SK-N-SH (cell line): ENCODE measurements at regions not wholly inside any gene's neighbourhood (a gene's known extent, or its start where the extent isn't known, plus 50 kb on each side); places are given as distances from the start of the nearest gene placed in this dataset.

ENCODE experiments used
- CTCF ChIA-PET: fragments of 300-600, 350-600 bp; formaldehyde crosslinking; extraction: SDS; loops from one replicate; lab custom pipeline; 2021; lab: Yijun Ruan, JAX
- POLR2A ChIA-PET: fragments of 350-600 bp; sonication (Branson Sonifier 250); formaldehyde crosslinking; extraction: SDS; loops from one replicate; lab custom pipeline; 2020; ENCODE audit warnings: antibody characterized with exemption, inconsistent platforms; lab: Yijun Ruan, JAX
- DNase-seq: peaks from one replicate; pipeline ENCODE4 v3.0.0; 2012
- H2AFZ ChIP-seq: fragments of 200-600 bp; sonication (generic); 2 replicates; pipeline ENCODE4 v1.8.1; 2016; ENCODE audit warnings: antibody characterized with exemption, mild to moderate bottlenecking, low read depth
- H3F3A ChIP-seq: fragments of 200-600 bp; sonication (generic); replicated peaks from 2 replicates; pipeline ENCODE3; 2016; ENCODE audit warnings: antibody characterized with exemption, mild to moderate bottlenecking; ENCODE audit not compliant: insufficient read depth
- H3K27ac ChIP-seq, 2 experiments: fragments of 200-500 bp in 1 of 2; fragments of 200-600 bp in 1 of 2; sonication (Bioruptor generic) in 1 of 2; sonication (generic), shearing (Covaris generic) in 1 of 2; 2 replicates each; pipeline versions ENCODE4 v1.5.1 to v1.6.1; 2014 to 2016; ENCODE audit warnings: low read depth in 2 of 2, inconsistent platforms in 1 of 2, low read length in 1 of 2, mild to moderate bottlenecking in 1 of 2, mixed read lengths in 1 of 2
- H3K27me3 ChIP-seq: fragments of 200-600 bp; sonication (generic), shearing (Covaris generic); 2 replicates; pipeline ENCODE4 v1.6.1; 2016; ENCODE audit warnings: mixed run types; ENCODE audit not compliant: insufficient read depth
- H3K36me3 ChIP-seq, 2 experiments: fragments of 200-500 bp in 1 of 2; fragments of 200-600 bp in 1 of 2; sonication (Bioruptor generic) in 1 of 2; sonication (generic) in 1 of 2; replicated peaks in 1 of 2; 2 replicates each; pipeline versions ENCODE3 to v1.5.1; 2014 to 2016; ENCODE audit warnings: low read length in 1 of 2, mild to moderate bottlenecking in 1 of 2; ENCODE audit not compliant: insufficient read depth in 2 of 2, control insufficient read depth in 1 of 2
- H3K4me1 ChIP-seq, 2 experiments: fragments of 200-500 bp in 1 of 2; fragments of 200-600 bp in 1 of 2; sonication (Bioruptor generic) in 1 of 2; sonication (generic), shearing (Covaris generic) in 1 of 2; 2 replicates each; pipeline versions ENCODE4 v1.5.1 to v1.6.1; 2014 to 2016; ENCODE audit warnings: low read depth in 1 of 2, low read length in 1 of 2, mixed run types in 1 of 2; ENCODE audit not compliant: insufficient read depth in 2 of 2, control insufficient read depth in 1 of 2
- H3K4me2 ChIP-seq: fragments of 200-600 bp; sonication (generic), shearing (Covaris generic); 2 replicates; pipeline ENCODE4 v1.6.1; 2017; ENCODE audit warnings: mixed run types
- H3K4me3 ChIP-seq, 2 experiments: fragments of 200-500 bp in 1 of 2; fragments of 200-600 bp in 1 of 2; sonication (Bioruptor generic) in 1 of 2; sonication (generic), shearing (Covaris generic) in 1 of 2; 2 replicates each; pipeline versions ENCODE4 v1.5.1 to v1.8.1; 2014 to 2016; ENCODE audit warnings: low read depth in 2 of 2, inconsistent platforms in 1 of 2, low read length in 1 of 2, mild to moderate bottlenecking in 1 of 2, mixed read lengths in 1 of 2, moderate library complexity in 1 of 2
- H3K79me2 ChIP-seq: fragments of 200-600 bp; sonication (generic); 2 replicates; pipeline ENCODE4 v1.8.1; 2017; ENCODE audit warnings: mild to moderate bottlenecking; ENCODE audit not compliant: insufficient read depth
- H3K9ac ChIP-seq: fragments of 200-600 bp; sonication (generic); 2 replicates; pipeline ENCODE4 v1.6.1; 2017; ENCODE audit warnings: mixed run types
- H3K9me2 ChIP-seq: fragments of 200-600 bp; sonication (generic); 2 replicates; pipeline ENCODE4 v1.6.1; 2017; ENCODE audit warnings: mixed run types
- H3K9me3 ChIP-seq: fragments of 200-600 bp; sonication (generic); 2 replicates; pipeline ENCODE4 v1.6.1; 2017; ENCODE audit warnings: mixed run types, mild to moderate bottlenecking, moderate library complexity
- H4K20me1 ChIP-seq: fragments of 200-600 bp; sonication (generic); 2 replicates; pipeline ENCODE4 v1.6.1; 2017; ENCODE audit warnings: mild to moderate bottlenecking, mixed run types; ENCODE audit not compliant: insufficient read depth
- ELF1 ChIP-seq: IDR thresholded peaks from 2 replicates; pipeline ENCODE4 v1.4.0; 2012
- EP300 ChIP-seq, 2 experiments: IDR thresholded peaks; 2 replicates each; pipeline versions ENCODE4 v1.4.0 to v1.6.1; 2012; ENCODE audit warnings: borderline replicate concordance in 1 of 2, low read depth in 1 of 2, low read length in 1 of 2
- EZH2phosphoT487 ChIP-seq: fragments of 200-600 bp; sonication (generic); IDR thresholded peaks from 2 replicates; pipeline ENCODE4 v1.6.1; 2017; ENCODE audit warnings: low read depth, mixed run types, mild to moderate bottlenecking, antibody characterized with exemption, moderate library complexity, borderline replicate concordance
- FOSL2 ChIP-seq: IDR thresholded peaks from 2 replicates; pipeline ENCODE4 v1.4.0; 2012; ENCODE audit warnings: low read depth, mild to moderate bottlenecking, moderate library complexity, borderline replicate concordance
- FOXJ3 ChIP-seq: sonication (generic); formaldehyde crosslinking; IDR thresholded peaks from 2 replicates; pipeline ENCODE4 v1.5.1; 2020; ENCODE audit warnings: mild to moderate bottlenecking, missing genetic modification reagents
- GABPA ChIP-seq: IDR thresholded peaks from 2 replicates; pipeline ENCODE4 v1.4.0; 2012; ENCODE audit warnings: low read depth, mild to moderate bottlenecking
- JUND ChIP-seq: IDR thresholded peaks from 2 replicates; pipeline ENCODE4 v1.4.0; 2012
- MXI1 ChIP-seq: IDR thresholded peaks from 2 replicates; pipeline ENCODE4 v1.6.1; 2012; ENCODE audit warnings: mild to moderate bottlenecking, low read depth, low read length, improper control_type of control experiment
- NFIC ChIP-seq: IDR thresholded peaks from 2 replicates; pipeline ENCODE4 v1.4.0; 2012; ENCODE audit warnings: borderline replicate concordance
- NRF1 ChIP-seq: IDR thresholded peaks from 2 replicates; pipeline ENCODE4 v1.6.1; 2012; ENCODE audit warnings: low read depth, mild to moderate bottlenecking, low read length
- POLR2AphosphoS5 ChIP-seq: IDR thresholded peaks from 2 replicates; pipeline ENCODE4 v1.6.1; 2012; ENCODE audit warnings: low read depth, low read length
- RFX5 ChIP-seq: IDR thresholded peaks from 2 replicates; pipeline ENCODE4 v1.6.1; 2012; ENCODE audit warnings: mild to moderate bottlenecking, improper control_type of control experiment, low read length
- SMC3 ChIP-seq: IDR thresholded peaks from 2 replicates; pipeline ENCODE4 v1.6.1; 2012; ENCODE audit warnings: low read depth, low read length, improper control_type of control experiment
- TEAD4 ChIP-seq: IDR thresholded peaks from 2 replicates; pipeline ENCODE4 v1.4.0; 2012; ENCODE audit warnings: mild to moderate bottlenecking, borderline replicate concordance; ENCODE audit not compliant: insufficient read depth
- YY1 ChIP-seq: IDR thresholded peaks from 2 replicates; pipeline ENCODE4 v1.4.0; 2012; ENCODE audit warnings: low read depth, mild to moderate bottlenecking
- ZBTB33 ChIP-seq: IDR thresholded peaks from 2 replicates; pipeline ENCODE4 v1.4.0; 2012; ENCODE audit warnings: low read depth, borderline replicate concordance
- TF ChIP-seq, protein P1 (sequence below): fragments of 150-350 bp; IDR thresholded peaks from 2 replicates; pipeline ENCODE4 v1.6.1; 2017; ENCODE audit warnings: antibody characterized with exemption, low read length, low read depth, borderline replicate concordance
- TF ChIP-seq, protein P2 (sequence below): IDR thresholded peaks from 2 replicates; pipeline ENCODE4 v1.4.0; 2012; ENCODE audit warnings: low read depth, borderline replicate concordance
- TF ChIP-seq, protein P3 (sequence below): IDR thresholded peaks from 2 replicates; pipeline ENCODE4 v1.4.0; 2012; ENCODE audit warnings: low read depth
- TF ChIP-seq, protein P4 (sequence below): fragments of 150-350 bp; IDR thresholded peaks from 2 replicates; pipeline ENCODE4 v1.6.1; 2016; ENCODE audit warnings: mild to moderate bottlenecking, low read depth, low read length

GRCh38 chr11:4202749-4203148 lies 108.2 kb downstream of the RRM1 start:
- H3K36me3 ChIP-seq, result no peaks in the 10 kb centered on the region
- H3K27ac ChIP-seq, result no peak overlapping the region
- no peak overlapping the region for H3K4me2 ChIP-seq
- no peaks in the 10 kb centered on the region; the same call in 1 of the 2 replicates for H3K9me2 ChIP-seq
- no peaks in the 10 kb centered on the region for H3F3A ChIP-seq
- H3K4me3 ChIP-seq, result no peak overlapping the region
- peaks cover 27% of the 10 kb centered on the region; the same call in 1 of the 2 replicates for H3K27me3 ChIP-seq
- TF ChIP-seq YY1 (no peak), POLR2AphosphoS5 (no peak), FOXJ3 (CRISPR knock-in tag) (no peak), MXI1 (no peak), ZBTB33 (no peak), NFIC (no peak), TEAD4 (no peak), FOSL2 (no peak), SMC3 (no peak), EP300 (IDR thresholded peaks at IDR 0.05; ENCODE audit: borderline replicate concordance in 1 of 2, low read depth in 1 of 2, low read length in 1 of 2) (no peak), NRF1 (no peak), GABPA (no peak), RFX5 (no peak), ELF1 (no peak), EZH2phosphoT487 (no peak), JUND (no peak)
- TF ChIP-seq, protein P1, sequence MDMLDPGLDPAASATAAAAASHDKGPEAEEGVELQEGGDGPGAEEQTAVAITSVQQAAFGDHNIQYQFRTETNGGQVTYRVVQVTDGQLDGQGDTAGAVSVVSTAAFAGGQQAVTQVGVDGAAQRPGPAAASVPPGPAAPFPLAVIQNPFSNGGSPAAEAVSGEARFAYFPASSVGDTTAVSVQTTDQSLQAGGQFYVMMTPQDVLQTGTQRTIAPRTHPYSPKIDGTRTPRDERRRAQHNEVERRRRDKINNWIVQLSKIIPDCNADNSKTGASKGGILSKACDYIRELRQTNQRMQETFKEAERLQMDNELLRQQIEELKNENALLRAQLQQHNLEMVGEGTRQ, result no peak
- TF ChIP-seq, protein P2, sequence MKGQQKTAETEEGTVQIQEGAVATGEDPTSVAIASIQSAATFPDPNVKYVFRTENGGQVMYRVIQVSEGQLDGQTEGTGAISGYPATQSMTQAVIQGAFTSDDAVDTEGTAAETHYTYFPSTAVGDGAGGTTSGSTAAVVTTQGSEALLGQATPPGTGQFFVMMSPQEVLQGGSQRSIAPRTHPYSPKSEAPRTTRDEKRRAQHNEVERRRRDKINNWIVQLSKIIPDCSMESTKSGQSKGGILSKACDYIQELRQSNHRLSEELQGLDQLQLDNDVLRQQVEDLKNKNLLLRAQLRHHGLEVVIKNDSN, result no peak
- TF ChIP-seq, protein P3, sequence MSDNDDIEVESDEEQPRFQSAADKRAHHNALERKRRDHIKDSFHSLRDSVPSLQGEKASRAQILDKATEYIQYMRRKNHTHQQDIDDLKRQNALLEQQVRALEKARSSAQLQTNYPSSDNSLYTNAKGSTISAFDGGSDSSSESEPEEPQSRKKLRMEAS, result no peak
- TF ChIP-seq, protein P4, sequence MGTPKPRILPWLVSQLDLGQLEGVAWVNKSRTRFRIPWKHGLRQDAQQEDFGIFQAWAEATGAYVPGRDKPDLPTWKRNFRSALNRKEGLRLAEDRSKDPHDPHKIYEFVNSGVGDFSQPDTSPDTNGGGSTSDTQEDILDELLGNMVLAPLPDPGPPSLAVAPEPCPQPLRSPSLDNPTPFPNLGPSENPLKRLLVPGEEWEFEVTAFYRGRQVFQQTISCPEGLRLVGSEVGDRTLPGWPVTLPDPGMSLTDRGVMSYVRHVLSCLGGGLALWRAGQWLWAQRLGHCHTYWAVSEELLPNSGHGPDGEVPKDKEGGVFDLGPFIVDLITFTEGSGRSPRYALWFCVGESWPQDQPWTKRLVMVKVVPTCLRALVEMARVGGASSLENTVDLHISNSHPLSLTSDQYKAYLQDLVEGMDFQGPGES, result no peak
- TF ChIP-seq, all 33 proteins: peak for 0
- DNase-seq, result no peak
- H3K4me1 ChIP-seq, result no peaks in the 10 kb centered on the region
- POLR2A ChIA-PET, result no interaction called here
- no peak overlapping the region for H3K9ac ChIP-seq
- H4K20me1 ChIP-seq, result no peaks in the 10 kb centered on the region
- H2AFZ ChIP-seq, result no peak overlapping the region
- no peaks in the 10 kb centered on the region for H3K9me3 ChIP-seq
- CTCF ChIA-PET, result interaction anchor here (0.8 to 5.0 kb wide), 2 partner anchors 15 to 20 kb away, joined by 3 to 29 read pairs; no protein-coding TSS in a partner anchor
- H3K79me2 ChIP-seq, result no peaks in the 10 kb centered on the region
